ENCODE measurements at regions not wholly inside any gene's neighbourhood (a gene's known extent, or its start where the extent isn't known, plus 50 kb on each side); places are given as distances from the start of the nearest gene placed in this dataset.

DNA sequence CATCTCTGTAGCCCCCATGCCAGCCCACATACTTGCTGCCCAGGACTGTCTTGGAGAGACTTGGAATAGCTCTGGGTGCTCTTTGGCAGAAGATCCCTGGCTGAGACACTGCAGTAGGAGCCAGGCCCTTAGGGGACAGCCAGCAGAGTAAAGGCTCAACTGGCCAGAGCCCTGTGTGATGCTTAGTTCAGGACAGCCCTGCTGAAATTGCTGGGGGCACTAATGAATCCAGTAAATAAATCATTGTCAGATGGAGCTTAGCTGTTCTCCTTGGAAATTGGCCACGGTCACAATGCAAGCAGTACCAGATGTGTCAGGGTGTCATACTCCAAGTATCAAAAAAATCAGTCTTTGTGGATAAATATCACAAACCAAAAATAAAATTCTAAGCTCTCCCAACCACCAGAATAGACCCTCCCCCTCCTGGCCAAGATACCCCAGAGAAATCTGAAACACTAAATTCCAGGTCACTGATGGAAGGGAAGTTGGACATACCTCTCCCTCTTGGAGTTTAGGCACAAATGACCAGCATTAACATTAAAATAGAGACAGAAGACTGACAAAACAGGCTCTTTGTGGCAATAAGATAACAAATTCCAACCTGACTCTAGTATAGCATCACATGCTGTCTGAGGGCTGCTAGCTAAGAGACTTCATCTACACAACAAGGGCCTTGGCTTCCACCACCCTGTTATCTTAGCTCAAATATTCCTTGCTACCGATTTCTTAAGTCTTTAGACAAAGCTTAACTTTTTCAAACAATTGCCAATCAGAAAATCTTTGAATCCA, 83.2 kb upstream of the DNAH14 start:
- no peak for DNase-seq (ENCODE audit: extremely low read depth in 1 of 2, low read depth in 1 of 2)

DNA sequence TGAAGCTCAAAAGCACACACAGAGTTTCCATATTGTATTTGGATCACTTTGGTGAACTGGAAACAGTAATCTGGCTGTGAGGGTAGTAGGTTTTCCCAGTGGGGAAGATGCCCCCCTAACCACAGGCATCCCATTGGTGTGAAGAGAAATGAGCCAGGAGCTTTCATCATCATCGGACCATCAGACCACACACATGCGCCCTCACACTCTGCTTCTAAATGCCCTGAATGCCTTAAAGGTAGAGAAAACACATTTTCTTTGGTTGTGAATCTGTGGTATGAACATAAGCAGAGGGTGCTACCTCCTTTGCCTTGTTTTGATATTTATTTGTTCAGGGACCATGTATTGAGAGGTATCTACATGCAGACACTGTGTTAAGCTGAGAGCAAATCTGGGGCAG, 79.0 kb upstream of the DNAH14 start:
- DNase-seq (ENCODE audit: extremely low read depth in 1 of 2, low read depth in 1 of 2): no peak

DNA sequence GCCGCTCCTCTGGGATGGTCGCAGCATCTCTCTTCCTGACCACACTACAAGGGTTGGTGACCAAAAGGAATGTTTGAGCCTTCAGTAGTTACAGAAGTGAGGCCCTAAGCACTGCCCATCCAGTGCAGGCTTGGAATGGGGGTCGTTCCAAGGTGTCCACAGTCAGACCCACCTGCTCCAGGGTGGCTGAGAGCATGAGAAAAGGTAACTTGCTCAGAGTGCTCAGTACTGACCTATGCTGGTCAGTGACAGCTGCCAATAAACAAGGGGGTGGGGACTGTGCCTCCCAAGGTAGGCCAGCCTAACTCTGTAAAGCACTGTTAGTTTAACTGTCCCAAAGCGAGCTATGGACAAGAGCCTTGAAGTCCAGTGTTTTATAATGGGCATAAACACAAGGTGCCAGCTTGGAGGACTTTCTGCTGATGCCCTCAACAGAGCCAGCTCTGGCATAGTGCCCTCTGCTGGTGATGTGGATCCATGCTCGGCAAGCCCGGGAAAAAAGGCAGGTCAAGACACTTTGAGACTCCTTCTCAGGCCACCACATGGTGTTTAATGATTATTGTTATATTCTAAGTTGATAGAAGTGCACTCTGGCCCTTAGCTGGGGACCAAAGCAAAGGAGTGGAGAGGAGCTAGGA, 78.1 kb upstream of the DNAH14 start:
- peak; percentile 16 to 32 for DNase-seq (ENCODE audit: extremely low read depth in 1 of 2, low read depth in 1 of 2)

DNA sequence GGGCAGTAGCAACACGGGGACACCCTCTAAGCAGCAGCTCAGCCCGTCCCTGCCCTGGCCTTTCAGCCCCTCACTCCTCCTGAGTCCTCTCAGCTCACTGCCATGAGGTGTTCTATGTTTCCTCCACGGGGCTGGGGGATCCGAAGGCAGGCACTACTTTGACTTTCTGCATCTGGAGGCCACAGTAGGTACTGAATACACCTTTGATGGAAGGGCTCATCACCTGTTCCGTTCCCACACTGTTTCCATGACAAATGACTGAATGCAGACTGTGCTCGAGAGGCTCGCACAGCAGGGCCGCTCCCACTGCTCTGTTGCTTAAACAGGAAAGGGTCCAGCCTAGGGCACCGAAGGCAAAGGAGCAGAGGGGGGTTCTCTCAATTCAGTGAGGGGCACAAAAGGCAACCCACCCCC, 77.6 kb upstream of the DNAH14 start:
- DNase-seq (ENCODE audit: extremely low read depth in 1 of 2, low read depth in 1 of 2): no peak

DNA sequence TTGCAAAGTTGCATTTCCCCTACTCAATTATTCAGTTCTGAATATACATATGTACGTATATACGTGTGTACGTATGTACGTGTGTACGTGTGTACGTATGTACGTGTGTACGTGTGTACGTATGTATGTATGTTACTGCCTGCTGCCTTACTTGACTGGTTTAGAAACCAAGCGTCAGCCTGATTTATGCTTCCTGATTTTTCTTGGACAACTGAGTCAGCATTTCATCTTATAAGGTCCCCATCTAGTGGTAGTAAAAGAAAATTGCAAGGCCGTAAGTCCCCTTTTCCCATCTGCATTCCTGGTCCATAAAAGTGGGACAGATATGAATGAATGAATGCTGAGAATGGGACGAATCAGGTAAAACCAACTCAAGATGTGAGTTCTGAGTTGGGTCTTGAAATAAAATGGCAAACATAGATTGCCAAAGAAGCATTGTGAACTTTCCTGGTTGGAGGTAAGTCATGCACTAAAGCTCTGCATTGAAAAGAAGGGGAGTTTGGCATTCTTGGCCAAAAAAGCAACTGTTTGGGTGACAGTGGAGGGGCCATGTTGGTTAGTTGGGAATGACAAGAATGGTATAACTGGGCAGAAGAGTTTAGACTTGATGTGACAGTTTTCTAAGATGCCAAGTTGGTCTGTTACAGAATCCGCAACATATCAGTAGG, 76.4 kb upstream of the DNAH14 start:
- no peak for DNase-seq (ENCODE audit: extremely low read depth in 1 of 2, low read depth in 1 of 2)

DNA sequence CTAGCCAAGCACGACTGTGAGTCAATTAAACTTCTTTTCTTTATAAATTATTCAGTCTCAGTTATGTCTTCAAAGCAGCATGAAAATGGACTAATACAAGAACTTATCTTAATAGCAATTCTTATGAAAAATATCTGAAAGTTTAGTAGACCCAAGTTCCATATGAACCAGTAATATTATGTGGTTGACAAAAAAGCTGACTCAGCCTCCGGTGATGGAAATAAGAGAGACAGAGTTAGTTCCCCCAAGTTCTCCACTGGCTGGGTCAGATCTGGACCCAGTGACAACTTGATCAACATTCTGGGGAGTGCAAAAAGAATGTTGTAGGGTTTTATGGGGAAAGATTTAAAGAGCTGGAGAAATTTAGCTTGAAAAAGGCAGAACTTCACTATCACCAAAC, 72.5 kb upstream of the DNAH14 start:
- DNase-seq (ENCODE audit: extremely low read depth in 1 of 2, low read depth in 1 of 2): no peak

DNA sequence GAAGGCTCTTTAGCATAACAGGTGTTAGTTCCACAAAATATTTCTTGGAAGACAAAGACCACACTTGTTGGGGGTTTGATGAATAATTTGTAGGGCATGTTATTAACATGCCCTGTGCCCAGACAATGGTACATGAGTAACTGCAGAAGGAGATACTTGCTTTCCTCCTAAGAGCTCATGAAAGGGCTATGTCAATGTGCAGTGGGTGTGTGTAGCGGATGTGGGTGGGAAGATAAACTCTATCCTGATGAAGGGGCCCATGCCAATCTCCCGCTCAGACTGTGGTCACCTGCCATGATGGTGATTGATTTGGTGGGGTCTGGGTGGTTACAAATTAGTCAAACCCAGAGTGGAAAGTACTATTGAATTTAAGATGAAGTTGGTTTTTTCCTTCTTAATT, 69.8 kb upstream of the DNAH14 start:
- DNase-seq (ENCODE audit: extremely low read depth in 1 of 2, low read depth in 1 of 2): no peak

DNA sequence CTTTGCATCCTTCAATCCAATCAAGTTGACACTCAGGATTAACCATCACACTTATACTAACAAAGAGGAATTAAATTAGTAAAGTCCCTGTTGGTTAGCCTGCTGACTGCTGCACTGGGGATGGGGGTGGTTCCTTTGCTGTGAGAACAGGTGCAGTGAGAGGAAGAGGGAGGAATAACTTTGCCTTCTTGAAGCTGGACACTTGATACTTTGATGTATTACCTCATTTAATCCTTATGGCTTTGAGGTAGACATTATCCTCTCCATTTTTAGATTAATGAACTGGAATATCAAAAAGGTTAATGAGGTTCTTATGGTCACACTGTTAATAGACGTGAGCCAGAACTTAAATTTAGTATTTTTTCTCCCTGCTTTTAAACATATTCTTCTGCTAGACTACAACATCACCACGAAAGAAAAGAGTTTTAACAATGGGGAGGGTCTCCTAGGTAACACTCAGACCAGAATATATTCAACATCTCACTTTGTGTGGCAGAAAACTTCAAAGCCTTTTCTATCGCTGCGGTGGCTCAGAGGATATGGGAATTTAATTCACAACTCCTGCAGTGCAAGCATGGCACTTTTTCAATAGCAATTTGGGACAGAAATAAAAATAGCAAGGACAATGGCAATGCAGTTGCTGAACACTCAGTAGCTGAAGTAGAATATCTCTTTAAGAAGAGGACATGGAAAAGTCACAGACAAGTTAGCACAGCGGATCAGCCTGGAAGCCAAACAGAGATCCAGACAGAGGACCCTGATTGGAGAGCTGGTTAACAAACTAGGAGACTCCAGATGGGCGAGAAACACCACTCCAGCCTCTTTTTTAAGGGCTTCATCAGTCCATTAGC, 68.8 kb upstream of the DNAH14 start:
- no peak for DNase-seq (ENCODE audit: extremely low read depth in 1 of 2, low read depth in 1 of 2)

DNA sequence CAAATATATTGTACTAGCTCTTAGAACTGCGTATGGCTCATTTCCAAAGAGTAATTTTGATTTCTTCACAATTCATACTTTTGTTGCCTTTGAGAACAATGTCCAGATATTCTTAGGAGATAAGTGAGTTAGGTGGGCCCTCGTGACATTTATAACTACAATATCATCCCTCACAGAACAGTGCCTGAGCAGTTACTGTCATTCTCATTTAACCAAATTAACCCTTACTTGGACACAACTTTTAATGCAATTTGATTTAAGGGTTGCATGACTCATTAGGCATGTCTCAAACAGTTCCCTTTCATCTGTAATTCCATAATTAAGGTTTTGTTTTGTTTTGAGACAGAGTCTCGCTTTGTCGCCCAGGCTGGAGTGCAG, 68.1 kb upstream of the DNAH14 start:
- DNase-seq (ENCODE audit: extremely low read depth in 1 of 2, low read depth in 1 of 2): no peak

DNA sequence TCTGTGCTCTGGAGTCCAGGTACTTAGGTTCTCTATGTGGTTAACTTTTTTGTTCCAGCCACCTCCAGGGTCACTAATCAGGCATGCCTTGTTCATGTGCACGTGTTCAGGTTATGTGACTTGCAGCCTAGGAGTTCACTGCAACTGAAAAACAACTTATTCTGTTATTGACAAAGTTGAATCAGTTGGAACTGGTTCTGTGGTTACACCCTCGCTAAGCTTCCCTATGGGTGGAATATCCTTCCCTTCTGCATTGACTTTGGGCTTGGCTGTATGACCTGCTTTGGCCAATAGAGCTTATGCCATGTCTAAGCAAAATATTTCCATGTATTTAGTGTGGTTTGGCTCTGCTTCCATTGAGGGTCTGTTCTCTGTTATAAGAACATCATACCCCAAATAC, 66.0 kb upstream of the DNAH14 start:
- no peak for DNase-seq (ENCODE audit: extremely low read depth in 1 of 2, low read depth in 1 of 2)

DNA sequence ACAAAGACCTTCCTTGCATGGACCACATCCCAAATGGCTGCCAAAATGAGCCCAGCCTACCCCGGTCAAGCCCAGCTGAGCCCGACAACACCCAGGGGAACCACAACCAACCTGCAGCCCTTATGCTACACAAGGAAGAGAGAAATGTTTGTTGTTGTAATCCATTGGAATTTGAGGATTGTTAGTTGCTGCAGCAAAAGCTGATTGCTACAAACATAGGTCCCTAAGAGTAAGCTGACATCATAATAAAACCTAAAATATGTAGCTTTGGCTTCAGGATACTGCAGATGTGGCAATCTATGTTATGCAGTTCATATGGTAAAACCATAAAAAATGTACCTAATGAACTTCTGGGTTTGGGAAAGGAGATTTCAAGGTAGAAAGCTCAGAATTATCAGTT, 65.5 kb upstream of the DNAH14 start:
- no peak for DNase-seq (ENCODE audit: extremely low read depth in 1 of 2, low read depth in 1 of 2)

DNA sequence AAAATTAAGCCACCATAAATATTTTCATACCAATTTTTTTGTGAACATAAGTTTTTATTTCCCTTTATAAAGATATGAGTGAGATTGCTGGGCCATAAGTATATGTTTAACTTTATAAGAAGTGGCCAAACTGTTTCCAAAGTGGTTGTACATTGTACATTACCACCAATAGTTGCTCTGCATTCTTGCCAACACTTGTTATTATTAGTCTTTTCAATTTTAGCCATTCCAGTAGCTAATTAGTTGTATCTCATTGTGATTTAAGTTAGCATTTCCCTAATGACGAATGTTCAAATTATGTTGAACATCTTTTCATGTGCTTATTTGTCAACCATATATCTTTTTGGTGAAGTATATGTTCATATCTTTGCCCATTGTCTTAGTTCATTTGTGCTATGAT, 64.0 kb upstream of the DNAH14 start:
- DNase-seq (ENCODE audit: extremely low read depth in 1 of 2, low read depth in 1 of 2): no peak

DNA sequence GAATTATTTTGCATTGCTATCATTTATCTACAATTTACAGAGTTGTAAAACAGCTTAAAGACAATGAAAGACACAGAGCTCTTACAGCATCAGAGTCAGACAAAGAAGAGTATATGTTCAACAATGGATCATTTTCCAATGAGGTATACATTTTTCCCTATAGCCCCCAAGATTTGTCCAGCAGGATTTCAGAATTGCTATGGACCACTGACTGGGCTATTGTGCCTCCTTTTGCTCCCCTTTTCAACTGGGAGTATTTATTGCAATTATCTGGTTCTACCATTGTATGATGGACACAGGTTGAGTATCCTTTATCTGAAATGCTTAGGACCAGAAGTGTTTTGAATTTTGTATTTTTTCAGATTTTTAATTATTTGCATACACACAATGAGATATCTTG, 62.5 kb upstream of the DNAH14 start:
- DNase-seq (ENCODE audit: extremely low read depth in 1 of 2, low read depth in 1 of 2): no peak

DNA sequence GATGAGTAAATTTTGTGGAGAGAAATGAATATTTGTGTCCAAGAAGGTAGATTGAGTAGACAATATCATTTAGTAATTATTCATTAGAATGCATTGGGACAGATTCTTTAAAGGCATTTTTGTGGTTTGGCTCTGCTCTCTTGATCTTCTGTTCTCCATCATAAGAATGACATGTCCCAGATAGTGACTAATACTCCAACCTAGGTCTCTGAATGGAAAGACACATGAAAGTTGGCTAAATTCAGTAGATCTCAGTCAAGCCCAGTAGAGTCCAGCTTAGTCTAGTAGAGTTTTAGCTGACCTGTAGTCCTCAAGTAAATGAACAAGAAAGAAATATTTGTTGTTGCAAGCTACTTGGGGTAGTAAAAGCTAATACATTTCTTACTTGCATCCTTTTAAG, 61.8 kb upstream of the DNAH14 start:
- DNase-seq (ENCODE audit: extremely low read depth in 1 of 2, low read depth in 1 of 2): no peak

DNA sequence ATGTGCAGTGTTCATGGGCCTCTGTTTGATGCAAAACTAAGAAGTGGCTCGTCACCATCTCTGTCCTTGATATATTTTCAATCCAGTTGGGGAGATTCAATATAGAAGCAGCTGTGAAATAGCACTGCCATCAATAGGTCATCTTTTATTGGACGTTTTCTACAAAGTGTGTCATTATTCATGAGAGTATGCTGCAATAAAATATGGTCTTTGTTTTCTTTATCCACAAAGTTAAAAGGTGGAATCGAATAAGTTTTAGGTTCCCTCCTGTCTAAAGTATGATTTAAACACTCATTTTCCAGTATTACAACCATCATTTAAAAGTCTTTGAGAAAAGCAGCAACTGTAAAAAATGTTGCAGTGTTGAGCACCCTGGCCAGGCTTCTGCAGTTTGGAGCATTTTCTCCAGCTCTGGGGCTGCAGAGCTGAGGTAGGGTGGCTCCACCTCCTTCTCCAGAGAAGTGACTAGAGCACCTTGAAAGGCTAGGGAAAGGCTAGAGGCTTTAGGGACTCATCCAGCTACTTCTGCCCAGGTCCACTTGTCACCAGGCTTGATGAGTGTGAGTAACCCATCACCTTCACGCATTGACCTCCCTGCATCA, 56.5 kb upstream of the DNAH14 start:
- DNase-seq (ENCODE audit: extremely low read depth in 1 of 2, low read depth in 1 of 2): no peak

DNA sequence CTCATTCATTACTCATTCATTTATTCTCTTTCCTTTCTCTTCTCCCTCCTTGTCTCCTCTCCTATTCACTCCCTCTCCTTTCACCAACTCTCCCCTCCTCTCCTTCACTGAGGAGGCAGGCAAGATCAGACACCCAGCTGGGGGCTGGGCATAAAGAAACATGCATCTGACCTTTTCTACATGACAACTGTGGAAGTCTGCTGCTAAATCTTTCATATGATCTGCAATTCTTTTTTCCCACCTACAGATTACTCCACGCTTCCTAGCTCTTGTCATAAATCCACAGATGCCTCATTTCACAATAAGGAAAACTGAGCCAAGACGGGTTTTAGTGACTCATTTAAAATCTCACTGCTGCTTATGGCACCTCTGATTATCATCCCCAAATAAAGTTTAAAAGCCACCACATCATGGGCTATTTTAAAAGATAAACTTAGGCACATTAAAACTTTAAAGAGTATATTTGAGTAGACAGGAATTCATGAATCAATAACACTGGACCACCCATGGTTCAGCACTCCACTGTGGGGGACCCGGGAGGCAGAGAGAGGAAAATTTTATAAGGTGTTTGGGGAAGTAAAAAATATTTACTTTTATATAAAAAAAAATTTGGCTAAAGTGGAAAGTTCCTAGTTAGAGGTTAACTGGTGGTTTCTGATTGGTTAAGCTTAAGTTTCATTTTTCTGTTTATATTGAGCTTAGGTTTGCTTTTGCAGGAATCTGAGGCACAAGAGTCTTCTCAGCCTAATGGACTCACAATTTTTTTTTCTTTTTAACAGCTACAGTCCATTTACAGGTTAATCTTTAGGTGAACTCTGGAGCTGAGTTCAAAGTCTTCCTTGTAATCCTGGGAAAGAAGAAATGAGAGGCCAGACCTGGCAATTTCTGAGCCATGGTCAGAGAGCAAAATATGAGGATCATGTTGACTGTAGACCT, 55.8 kb upstream of the DNAH14 start:
- DNase-seq (ENCODE audit: extremely low read depth in 1 of 2, low read depth in 1 of 2): no peak

DNA sequence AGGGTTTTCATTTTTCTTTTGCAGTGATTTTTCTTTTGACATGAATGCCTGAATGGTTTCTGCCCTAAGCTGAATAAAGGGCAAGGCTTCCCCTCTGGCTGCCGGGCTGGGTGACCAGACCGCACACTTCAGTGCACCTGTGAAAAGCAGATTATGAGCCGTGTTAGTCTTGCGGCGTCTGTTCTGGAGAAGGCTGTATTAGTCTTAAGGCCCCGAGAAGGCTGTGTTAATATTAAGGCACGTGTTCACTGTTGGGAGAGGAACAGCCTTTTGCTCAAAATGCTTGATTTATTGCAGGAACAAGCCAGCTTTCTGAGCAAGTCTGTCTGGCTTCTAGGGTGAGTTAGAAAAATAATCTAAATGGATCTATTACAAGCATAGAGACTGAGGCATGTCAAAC, 54.7 kb upstream of the DNAH14 start:
- DNase-seq (ENCODE audit: extremely low read depth in 1 of 2, low read depth in 1 of 2): no peak

DNA sequence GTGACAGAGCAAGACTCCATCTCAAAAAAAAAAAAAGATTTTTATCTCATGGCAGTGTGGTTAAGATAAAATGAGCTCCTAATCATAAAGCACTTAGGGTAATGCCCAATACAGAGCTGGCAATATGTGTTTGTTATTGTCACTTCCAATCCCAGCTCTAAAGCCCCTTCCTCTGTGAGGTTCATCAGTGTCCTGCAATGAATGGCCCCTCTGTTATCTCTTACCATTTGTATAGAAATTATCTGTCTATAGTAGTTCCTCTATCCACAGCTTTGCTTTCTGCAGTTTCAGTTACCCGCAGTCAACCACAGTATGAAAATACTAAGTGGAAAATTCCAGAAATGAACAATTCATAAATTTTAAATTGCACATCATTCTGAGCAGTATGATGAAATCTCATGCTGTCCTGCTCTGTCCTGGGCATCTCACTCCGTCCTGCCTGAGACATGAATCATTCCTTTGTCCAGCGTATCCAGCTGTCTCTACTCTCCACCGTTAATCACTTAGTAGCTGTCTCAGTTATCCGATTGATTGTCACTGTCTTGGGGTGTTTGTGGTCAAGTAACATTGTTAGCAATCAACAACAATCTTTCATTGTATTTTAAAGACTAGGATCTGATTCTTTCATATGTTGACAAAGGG, 50.2 kb upstream of the DNAH14 start:
- DNase-seq (ENCODE audit: extremely low read depth in 1 of 2, low read depth in 1 of 2): no peak

Data from stimulated activated CD8-positive, alpha-beta memory T cell treated with anti-CD3 and anti-CD28 coated beads, Interleukin-7, amount 100 ng/mL, for 48 hours (primary cell).